GM18505 (cell line): ENCODE measurements at regions not wholly inside any gene's neighbourhood (a gene's known extent, or its start where the extent isn't known, plus 50 kb on each side); places are given as distances from the start of the nearest gene placed in this dataset.

ENCODE experiments used
- ATAC-seq: cut with Tn5 transposase; IDR thresholded peaks from one replicate; pipeline ENCODE4 v1.9.1; 2021; ENCODE audit not compliant: unreplicated experiment
- POLR2A ChIP-seq: IDR thresholded peaks from 4 replicates; pipeline ENCODE4 v1.6.1; 2011; ENCODE audit warnings: borderline replicate concordance; ENCODE audit not compliant: insufficient read depth, insufficient read length; ENCODE audit errors: extremely low read depth

DNA sequence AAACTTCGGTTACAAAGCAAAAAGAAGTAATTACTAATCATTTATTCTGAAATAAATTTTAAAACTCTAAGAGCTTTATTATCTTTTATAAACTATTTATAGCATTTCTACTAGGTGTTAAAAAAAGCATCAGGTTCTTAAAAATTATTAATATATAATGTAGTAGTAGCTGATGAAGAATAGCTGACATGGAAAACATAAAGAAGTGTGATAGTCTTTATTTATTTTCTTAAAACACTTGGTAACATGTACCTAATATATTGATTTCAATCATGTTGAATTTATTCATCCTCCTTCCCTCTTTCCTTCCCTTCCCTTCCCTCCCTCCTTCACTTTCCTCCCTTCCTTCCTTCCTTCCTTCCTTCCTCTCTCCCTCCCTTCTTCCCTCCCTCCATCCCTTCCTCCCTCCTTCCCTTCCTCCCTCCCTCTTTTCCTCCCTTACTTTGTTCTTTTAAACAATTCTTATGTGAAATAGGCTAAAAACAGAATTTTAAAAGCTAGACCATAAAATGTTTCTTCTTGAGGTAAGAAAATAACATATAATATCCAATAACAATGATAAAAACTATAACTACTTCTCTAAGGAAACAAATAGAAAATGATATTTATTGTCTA lies 913.9 kb upstream of the MAP3K7 start:
- no peak for ATAC-seq
- TF ChIP-seq POLR2A, result no peak

DNA sequence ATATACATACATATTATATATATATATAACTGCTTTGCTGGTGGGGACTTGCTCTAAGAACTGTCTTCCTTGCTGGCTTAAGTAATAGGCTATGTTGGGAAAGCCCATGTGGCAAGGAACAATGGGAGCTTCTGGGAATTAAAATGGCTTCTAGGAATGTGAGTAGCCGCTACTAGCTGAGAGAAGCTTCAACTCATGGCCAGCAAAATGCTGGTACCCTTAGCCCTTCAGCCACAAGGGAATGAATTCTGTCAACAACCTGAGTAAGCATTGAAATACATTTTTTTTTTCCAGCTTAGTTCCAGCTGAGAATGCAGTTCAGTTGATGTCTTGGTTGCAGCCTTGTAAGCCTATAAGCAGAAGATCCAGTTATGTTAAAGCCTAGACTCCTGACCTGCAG lies 911.7 kb upstream of the MAP3K7 start:
- TF ChIP-seq POLR2A, result no peak
- ATAC-seq, result no peak

GRCh38 chr6:91497770-91498169 lies 910.9 kb upstream of the MAP3K7 start:
- TF ChIP-seq POLR2A, result no peak
- no peak for ATAC-seq

- TF ChIP-seq POLR2A, result no peak
- no peak for ATAC-seq
Measured at GRCh38 chr6:91490671-91491301, 903.9 kb upstream of the MAP3K7 start.

DNA sequence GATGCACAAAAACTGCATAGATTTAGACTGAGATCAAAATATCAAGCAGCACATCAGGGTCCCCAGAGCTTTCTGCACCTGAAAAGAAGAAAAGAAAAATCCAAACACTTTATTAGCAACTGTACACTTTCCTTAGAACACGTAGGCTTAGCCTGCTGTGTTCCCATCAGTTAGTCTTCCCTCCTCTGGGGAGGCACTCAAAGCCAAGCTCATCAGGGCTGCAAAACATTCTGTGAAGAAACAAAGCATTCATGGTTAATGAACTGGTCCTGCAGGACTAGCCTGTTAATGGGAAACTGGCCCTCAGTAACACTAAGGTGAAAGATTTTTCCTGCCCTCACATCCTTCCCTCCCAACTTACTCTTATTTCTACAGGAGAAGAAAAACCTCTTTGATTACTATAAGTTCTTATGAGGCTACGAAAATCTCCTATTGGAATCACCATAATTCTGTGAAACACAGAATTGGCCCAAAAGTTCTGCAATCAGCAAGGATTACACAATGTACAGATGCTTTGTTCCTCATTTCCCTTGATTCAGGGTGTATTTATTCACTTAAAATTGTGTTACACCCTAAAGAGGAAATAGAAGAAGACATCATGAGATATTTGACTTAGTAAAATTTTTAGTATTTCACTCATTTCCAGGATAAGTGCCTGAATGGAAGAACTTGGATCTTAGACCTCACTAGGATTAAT lies 901.0 kb upstream of the MAP3K7 start:
- ATAC-seq, result no peak

GRCh38 chr6:91486200-91486599 lies 899.3 kb upstream of the MAP3K7 start:
- ATAC-seq, result no peak

More for the DNA sequence above, 901.0 kb upstream of the MAP3K7 start:
- no peak for TF ChIP-seq POLR2A

GRCh38 chr6:91485047-91485446 lies 898.2 kb upstream of the MAP3K7 start:
- no peak for TF ChIP-seq POLR2A
- ATAC-seq, result no peak

More at GRCh38 chr6:91486200-91486599, 899.3 kb upstream of the MAP3K7 start:
- TF ChIP-seq POLR2A, result no peak

DNA sequence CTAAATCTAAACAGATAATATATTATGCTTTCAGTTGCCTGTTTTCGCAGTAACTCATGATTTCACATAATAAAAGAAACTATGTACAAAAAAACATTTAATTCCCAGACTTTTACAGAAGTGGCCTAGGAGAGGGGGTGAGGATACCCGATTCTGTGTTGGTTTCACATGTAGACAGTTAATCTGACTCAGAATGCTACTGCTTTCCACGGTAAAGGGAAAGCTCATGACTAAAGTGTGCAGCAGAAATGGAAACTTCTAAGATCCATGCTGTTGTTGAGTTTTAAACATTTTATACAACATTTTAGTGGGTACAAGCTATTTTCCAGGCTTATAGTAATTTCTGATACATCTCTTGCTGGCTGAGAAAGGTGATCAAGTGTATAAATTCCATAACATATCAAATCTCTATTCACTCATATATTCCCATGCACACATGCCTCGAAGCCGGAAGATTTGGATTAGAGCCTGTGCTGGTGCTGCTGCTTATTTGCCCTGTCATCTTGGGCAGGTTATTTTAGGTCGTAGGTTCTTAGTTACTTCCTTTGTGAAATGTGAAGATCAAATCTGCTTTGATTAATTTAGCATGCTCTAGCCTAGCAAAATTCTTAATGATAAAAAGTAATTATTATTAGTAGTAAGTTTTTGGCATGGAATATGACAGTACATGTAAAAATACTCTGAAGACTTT lies 896.7 kb upstream of the MAP3K7 start:
- TF ChIP-seq POLR2A, result no peak
- ATAC-seq, result peak; percentile 54

GRCh38 chr6:91482498-91482897 lies 895.6 kb upstream of the MAP3K7 start:
- no peak for TF ChIP-seq POLR2A
- ATAC-seq, result peak; percentile 83

DNA sequence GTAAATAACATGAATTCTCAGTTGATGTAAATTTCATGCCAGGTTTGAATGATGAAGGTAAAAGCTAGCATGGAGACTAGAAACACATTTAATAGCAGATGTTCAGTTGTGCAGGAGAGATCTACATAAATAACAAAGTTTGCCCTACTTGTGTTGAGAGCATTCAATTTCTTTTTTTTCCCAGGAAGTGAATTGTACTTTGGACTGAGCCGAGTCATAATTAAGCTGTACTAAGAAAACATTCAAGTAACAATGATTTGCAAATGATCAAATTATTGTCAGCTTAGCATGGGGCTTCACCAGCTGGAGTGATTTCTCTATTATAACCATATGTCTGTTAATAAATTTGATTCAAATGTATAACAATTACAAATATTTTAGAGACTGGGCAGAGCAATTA lies 893.5 kb upstream of the MAP3K7 start:
- ATAC-seq, result no peak

DNA sequence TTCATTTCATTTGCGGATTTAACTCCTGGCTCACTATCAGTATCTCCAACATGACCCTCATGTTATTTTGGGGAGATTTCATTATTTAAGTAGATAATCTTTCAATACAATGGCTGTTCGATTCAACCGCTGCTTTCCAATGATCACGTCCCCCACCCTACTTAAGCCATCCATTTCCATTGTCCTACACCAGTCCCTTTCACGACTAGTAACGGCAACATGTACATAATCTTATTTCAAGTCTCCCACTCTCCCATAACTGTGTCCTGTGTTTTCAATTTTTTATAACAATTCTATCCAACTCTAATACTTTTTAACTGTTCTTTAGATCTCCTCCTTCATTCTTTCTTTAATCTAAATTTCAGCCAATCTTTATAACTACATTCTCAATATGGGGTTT lies 890.8 kb upstream of the MAP3K7 start:
- TF ChIP-seq POLR2A, result no peak
- ATAC-seq, result no peak

More for the DNA sequence above, 893.5 kb upstream of the MAP3K7 start:
- TF ChIP-seq POLR2A, result no peak

DNA sequence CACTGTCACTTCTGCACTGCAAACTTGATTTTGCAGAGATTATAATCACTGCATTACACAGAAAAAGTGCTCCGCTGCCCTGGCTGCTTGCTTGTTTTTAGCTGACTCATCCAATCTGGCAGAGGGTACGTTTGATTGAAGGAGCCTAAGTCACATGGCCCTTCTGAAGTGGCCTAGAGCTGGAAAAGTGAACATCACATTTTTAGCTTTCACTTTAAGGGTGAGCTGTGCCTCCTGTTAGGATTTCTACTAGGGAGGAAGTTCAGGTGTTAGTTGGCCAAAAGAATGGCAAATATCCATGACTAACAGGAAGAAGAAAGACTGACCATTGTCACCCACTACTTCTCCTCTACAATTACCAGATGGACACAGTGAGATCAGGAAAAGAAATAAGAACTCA lies 889.1 kb upstream of the MAP3K7 start:
- peak; percentile 74 for ATAC-seq
- TF ChIP-seq POLR2A, result no peak

DNA sequence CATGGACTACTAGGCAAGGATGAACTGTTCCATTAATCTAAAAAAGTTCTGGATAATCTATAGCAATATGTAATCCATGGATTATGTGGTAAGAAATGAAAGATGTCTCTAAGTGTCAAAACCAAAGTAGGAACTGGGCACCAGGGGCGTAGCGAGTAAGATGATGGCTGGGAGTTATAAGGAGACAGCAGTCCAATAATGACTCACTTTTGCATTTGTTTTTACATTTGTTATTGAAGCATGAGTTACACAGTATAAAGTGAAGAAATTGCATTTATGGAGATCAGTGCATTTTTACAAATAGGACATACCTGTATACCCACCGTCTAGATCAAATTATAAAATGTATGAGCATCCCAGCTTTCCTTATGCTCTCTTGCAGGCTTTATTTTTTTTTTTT lies 878.5 kb upstream of the MAP3K7 start:
- TF ChIP-seq POLR2A, result no peak
- ATAC-seq, result no peak
